Fibroblast of villous mesenchyme (primary cell): ENCODE measurements at regions not wholly inside any gene's neighbourhood (a gene's known extent, or its start where the extent isn't known, plus 50 kb on each side); places are given as distances from the start of the nearest gene placed in this dataset.

Experiments
- DNase-seq: peaks from one replicate; pipeline ENCODE4 v3.0.0-alpha.2; 2010; ENCODE audit warnings: low read depth
- H3K4me3 ChIP-seq: 2 replicates; pipeline ENCODE4 v1.5.1; 2011; ENCODE audit warnings: low read depth, mild to moderate bottlenecking, low read length
- TF ChIP-seq, protein P1 (sequence below): IDR thresholded peaks from 2 replicates; pipeline ENCODE4 v1.5.1; 2012; ENCODE audit warnings: low read depth, mild to moderate bottlenecking, low read length; ENCODE audit not compliant: insufficient read depth

DNA sequence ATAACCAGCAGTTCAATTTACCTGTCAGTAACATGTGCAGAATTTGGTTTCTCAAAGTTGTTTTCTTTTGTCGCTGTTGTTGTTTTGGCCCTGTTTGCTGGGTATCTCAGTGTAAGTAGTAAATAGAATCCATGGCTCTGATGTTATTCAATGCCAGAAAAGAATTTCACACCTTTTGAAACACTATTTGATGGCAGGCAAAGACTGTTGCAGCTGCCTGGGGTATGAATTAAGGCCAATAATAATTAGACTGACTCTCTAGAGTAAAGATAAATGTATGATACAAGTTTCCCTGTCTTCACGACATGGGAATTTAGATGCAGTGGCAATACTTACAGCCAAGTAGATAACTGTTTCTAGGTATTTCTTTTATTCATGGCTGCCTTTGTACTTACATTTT lies 281.4 kb downstream of the CD83 start:
- no peak for DNase-seq
- TF ChIP-seq, protein P1, sequence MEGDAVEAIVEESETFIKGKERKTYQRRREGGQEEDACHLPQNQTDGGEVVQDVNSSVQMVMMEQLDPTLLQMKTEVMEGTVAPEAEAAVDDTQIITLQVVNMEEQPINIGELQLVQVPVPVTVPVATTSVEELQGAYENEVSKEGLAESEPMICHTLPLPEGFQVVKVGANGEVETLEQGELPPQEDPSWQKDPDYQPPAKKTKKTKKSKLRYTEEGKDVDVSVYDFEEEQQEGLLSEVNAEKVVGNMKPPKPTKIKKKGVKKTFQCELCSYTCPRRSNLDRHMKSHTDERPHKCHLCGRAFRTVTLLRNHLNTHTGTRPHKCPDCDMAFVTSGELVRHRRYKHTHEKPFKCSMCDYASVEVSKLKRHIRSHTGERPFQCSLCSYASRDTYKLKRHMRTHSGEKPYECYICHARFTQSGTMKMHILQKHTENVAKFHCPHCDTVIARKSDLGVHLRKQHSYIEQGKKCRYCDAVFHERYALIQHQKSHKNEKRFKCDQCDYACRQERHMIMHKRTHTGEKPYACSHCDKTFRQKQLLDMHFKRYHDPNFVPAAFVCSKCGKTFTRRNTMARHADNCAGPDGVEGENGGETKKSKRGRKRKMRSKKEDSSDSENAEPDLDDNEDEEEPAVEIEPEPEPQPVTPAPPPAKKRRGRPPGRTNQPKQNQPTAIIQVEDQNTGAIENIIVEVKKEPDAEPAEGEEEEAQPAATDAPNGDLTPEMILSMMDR: no peak
- no peak overlapping the region for H3K4me3 ChIP-seq

DNA sequence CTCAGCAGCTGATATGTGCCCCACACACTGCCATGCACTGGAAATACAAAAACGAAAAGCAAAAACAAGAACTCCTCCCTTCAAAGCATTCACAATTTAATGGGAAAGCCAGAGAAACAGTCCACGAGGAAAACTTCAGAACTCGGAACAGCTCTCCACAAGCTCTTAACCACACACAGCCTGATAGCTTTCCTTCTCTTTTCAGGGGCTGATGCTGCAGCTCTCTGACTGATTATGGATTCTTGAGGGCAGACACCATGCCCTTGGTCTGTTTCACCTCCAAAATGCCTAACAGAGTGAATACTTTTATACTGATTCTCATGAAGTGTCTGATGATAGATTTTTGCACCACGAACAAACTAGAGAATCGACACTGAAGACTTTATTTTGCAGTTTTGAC lies 282.1 kb downstream of the CD83 start:
- no peak overlapping the region for H3K4me3 ChIP-seq
- DNase-seq: no peak
- TF ChIP-seq, protein P1: no peak

DNA sequence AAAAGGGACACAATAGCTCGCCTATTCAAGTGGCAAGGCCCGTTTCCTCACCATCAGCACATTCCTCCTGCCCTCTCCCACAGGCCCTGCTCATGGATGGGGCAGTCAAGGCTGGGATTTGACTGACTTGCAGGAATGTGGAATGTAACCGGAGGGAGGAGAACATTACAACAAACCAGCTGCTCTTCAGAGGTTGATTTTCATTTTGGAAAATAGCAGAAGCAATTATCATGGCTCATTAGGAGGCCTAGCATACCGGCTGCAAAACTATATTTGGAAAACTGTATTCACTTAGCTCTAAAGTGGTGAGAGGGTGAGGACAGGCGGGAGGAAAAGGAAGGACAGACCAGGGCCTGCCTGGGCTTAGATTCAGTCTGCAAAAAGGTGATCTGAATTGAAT lies 283.7 kb downstream of the CD83 start:
- TF ChIP-seq, protein P1: no peak
- no peak overlapping the region for H3K4me3 ChIP-seq
- DNase-seq: no peak

DNA sequence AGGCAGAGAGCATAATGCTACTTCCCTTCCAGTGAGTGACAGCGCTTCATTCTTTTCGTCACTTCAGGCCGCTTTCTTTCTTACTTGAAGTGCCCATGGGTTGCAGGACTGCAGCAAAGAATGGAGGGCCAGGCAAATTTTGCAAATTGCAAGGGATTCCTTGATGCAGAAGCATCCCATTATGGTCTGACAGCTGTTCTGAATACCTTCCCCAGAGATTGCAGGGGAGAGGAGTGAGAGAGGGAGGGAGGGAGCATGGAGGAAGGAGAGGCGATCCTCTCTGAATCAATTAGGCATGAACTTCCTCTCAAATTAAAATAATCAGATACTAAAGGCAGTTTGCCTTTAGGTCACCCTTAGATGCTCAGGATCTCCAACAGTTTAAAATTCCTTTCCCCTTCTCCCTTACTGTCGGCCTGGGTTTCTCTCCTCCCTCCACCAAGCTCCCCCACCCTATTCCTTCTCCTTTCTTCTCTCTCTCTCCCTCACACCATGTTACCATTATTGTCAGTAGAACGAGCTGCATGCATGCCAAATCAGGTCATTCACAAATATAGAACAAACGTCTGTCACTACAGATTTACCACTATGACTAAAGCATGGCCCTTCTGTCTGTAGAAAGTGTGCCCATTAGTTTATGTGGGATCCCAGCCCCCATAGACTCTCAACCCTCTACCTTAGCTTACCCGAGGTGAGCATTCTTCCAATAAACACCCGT lies 289.2 kb downstream of the CD83 start:
- H3K4me3 ChIP-seq: no peak overlapping the region
- DNase-seq: no peak
- TF ChIP-seq, protein P1: no peak

DNA sequence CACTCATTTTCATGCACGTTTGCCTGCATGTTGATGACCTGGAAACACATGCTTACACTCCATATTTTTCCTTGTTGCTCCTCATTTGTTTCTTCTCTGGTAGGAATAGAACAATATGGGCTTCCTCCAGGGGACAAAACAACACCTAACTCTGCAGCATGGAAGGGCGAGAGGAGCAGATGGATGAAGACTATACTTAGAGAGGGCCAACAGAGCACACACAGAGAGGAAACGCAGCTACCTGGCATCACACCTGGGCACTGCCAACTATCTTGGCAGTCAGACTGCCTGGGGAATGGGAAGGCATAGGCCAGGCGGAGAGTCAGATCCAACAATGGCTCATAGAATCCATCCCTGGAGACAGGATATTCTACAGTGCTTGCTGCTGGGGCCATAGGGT lies 290.9 kb downstream of the CD83 start:
- no peak overlapping the region for H3K4me3 ChIP-seq
- no peak for DNase-seq
- TF ChIP-seq, protein P1: no peak

DNA sequence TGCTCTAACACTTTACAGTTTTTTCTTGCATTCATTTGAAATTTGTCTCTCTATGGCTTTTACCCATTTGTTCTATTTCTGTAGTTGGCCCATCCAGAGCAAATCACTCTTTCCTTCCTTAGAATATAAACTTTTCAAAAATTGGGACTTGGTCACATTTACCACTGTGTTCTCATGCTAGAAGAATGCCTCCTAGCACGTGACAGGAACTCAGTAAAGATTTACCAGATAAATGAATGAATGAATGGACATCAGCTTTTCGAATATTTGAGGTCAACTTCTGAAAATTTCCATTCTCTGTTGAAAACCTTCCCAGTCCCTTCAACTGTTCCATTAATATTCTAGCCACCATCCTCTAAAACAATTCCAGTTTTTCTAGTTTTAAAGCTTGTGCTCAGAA lies 294.5 kb downstream of the CD83 start:
- TF ChIP-seq, protein P1: no peak
- DNase-seq: no peak

DNA sequence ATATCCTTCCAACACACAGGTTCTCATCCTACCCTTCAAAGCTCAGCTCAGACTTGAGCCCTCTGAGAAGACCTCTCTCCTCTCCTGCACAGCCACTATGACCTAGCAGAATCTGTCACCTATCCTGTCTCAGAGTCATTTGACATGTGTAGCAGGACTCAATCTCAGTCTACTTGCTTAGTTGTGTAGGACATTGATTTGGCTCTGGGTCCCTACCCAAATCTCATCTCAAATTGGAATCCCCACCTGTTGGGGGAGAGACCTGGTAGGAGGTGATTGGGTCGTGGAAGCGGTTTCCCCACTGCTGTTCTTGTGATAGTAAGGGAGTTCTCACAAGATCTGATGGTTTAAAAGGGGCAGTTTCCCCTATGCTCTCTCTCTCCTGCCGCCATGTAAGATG lies 297.9 kb downstream of the CD83 start:
- TF ChIP-seq, protein P1: no peak

More for the DNA sequence above, 294.5 kb downstream of the CD83 start:
- H3K4me3 ChIP-seq: no peak overlapping the region

More for the DNA sequence above, 297.9 kb downstream of the CD83 start:
- no peak for DNase-seq
- H3K4me3 ChIP-seq: no peak overlapping the region
